GM23338 (cell line): ENCODE measurements at regions not wholly inside any gene's neighbourhood (a gene's known extent, or its start where the extent isn't known, plus 50 kb on each side); places are given as distances from the start of the nearest gene placed in this dataset.

Source experiments
- ATAC-seq: fragments of 200-7000 bp; cut with Tn5 transposase; 3 replicates; pipeline ENCODE4 v1.9.1; 2020
- DNase-seq: peaks from one replicate; pipeline ENCODE4 v3.0.0-alpha.2; 2015; ENCODE audit warnings: low spot score
- H2AFZ ChIP-seq: fragments of 200-600 bp; sonication (generic); 2 replicates; pipeline ENCODE4 v1.8.0; 2016; ENCODE audit warnings: antibody characterized with exemption, mild to moderate bottlenecking, moderate library complexity
- H3F3A ChIP-seq: fragments of 200-600 bp; sonication (generic); replicated peaks from 2 replicates; pipeline ENCODE4 v1.8.0; 2017; ENCODE audit warnings: antibody characterized with exemption, mixed run types, low read depth
- H3K27ac ChIP-seq: fragments of 200-600 bp; sonication (generic); 2 replicates; pipeline ENCODE4 v1.6.1; 2016; ENCODE audit warnings: low read depth
- H3K27me3 ChIP-seq: fragments of 200-600 bp; sonication (generic); 2 replicates; pipeline ENCODE4 v1.8.0; 2016; ENCODE audit warnings: mild to moderate bottlenecking, mixed run types, moderate library complexity; ENCODE audit not compliant: insufficient read depth
- H3K36me3 ChIP-seq: fragments of 200-600 bp; sonication (generic); 2 replicates; pipeline ENCODE4 v1.8.0; 2016; ENCODE audit warnings: mild to moderate bottlenecking; ENCODE audit not compliant: insufficient read depth
- H3K4me1 ChIP-seq: fragments of 200-600 bp; sonication (generic); 2 replicates; pipeline ENCODE4 v1.8.0; 2016; ENCODE audit warnings: mild to moderate bottlenecking, moderate library complexity; ENCODE audit not compliant: insufficient read depth
- H3K4me2 ChIP-seq: fragments of 200-600 bp; sonication (generic); 2 replicates; pipeline ENCODE4 v1.7.1; 2017; ENCODE audit warnings: mixed run types
- H3K4me3 ChIP-seq: fragments of 200-600 bp; sonication (generic); 2 replicates; pipeline ENCODE4 v1.6.1; 2016; ENCODE audit warnings: mixed run types
- H3K79me2 ChIP-seq: fragments of 200-600 bp; sonication (generic); replicated peaks from 2 replicates; pipeline ENCODE4 v1.8.0; 2017; ENCODE audit warnings: mild to moderate bottlenecking; ENCODE audit not compliant: insufficient read depth
- H3K9me2 ChIP-seq: fragments of 200-600 bp; sonication (generic); 2 replicates; pipeline ENCODE4 v1.8.0; 2017; ENCODE audit not compliant: insufficient read depth
- H4K20me1 ChIP-seq: fragments of 200-600 bp; sonication (generic); replicated peaks from 2 replicates; pipeline ENCODE4 v1.8.0; 2017; ENCODE audit warnings: mild to moderate bottlenecking; ENCODE audit not compliant: insufficient read depth
- H3K27ac Mint-ChIP-seq: 2 replicates; pipeline ENCODE4 v1.8.0; 2020; ENCODE audit warnings: inconsistent platforms, mild to moderate bottlenecking, moderate library complexity, mixed read lengths
- H3K27me3 Mint-ChIP-seq: 3 replicates; pipeline ENCODE4 v1.8.0; 2022; ENCODE audit warnings: low read depth, mild to moderate bottlenecking, moderate library complexity, mixed read lengths, inconsistent platforms; ENCODE audit not compliant: insufficient read depth, poor library complexity
- H3K36me3 Mint-ChIP-seq: 3 replicates; pipeline ENCODE4 v1.8.0; 2021; ENCODE audit warnings: low read depth, mild to moderate bottlenecking, inconsistent platforms, moderate library complexity, mixed read lengths
- H3K4me1 Mint-ChIP-seq: 3 replicates; pipeline ENCODE4 v1.8.0; 2020; ENCODE audit warnings: mild to moderate bottlenecking, inconsistent platforms, mixed read lengths
- H3K4me3 Mint-ChIP-seq: 3 replicates; pipeline ENCODE4 v1.8.0; 2021; ENCODE audit warnings: moderate library complexity, mild to moderate bottlenecking, inconsistent platforms, mixed read lengths
- H3K9me3 Mint-ChIP-seq: 3 replicates; pipeline ENCODE4 v1.8.0; 2020; ENCODE audit warnings: moderate library complexity, mild to moderate bottlenecking, inconsistent platforms, mixed read lengths
- CTCF ChIP-seq, 2 experiments: fragments of 200-600 bp in 1 of 2; sonication (generic) in 1 of 2; conservative IDR thresholded peaks; 2 replicates each; pipeline versions ENCODE4 v1.5.1 to v1.6.1; 2016 to 2017; ENCODE audit warnings: antibody characterized with exemption in 2 of 2, low read depth in 2 of 2, mild to moderate bottlenecking in 2 of 2, moderate library complexity in 1 of 2
- ETS1 ChIP-seq: IDR thresholded peaks from 2 replicates; pipeline ENCODE4 v1.6.1; 2016; ENCODE audit warnings: antibody characterized with exemption
- EZH2 ChIP-seq: fragments of 200-600 bp; sonication (generic); IDR thresholded peaks from one replicate; pipeline ENCODE4 v1.8.0; 2017; ENCODE audit warnings: antibody characterized with exemption, mild to moderate bottlenecking, low read depth; ENCODE audit not compliant: unreplicated experiment
- NANOG ChIP-seq: IDR thresholded peaks from 2 replicates; pipeline ENCODE4 v1.6.1; 2016; ENCODE audit warnings: antibody characterized with exemption, borderline replicate concordance
- ZNF114 ChIP-seq: fragments of 250-450 bp; sonication (Bioruptor Pico); IDR thresholded peaks from 2 replicates; pipeline ENCODE4 v1.5.0; 2020; ENCODE audit warnings: mild to moderate bottlenecking, moderate library complexity
- ZNF331 ChIP-seq: fragments of 250-450 bp; sonication (Bioruptor Pico); IDR thresholded peaks from 2 replicates; pipeline ENCODE4 v1.5.0; 2020; ENCODE audit warnings: low read depth, mild to moderate bottlenecking, moderate library complexity
- ZNF462 ChIP-seq: fragments of 250-450 bp; sonication (Bioruptor Pico); IDR thresholded peaks from 2 replicates; pipeline ENCODE4 v1.5.0; 2020; ENCODE audit warnings: mild to moderate bottlenecking, moderate library complexity

GRCh38 chr4:34950926-34951325, 1293.4 kb downstream of the ARAP2 start (continued):
- TF ChIP-seq ETS1 (no peak), NANOG (no peak), ZNF462 (CRISPR knock-in tag) (no peak), EZH2 (no peak), ZNF114 (no peak), ZNF331 (no peak)

- Mint-ChIP-seq H3K9me3 (peaks cover 5% of the 10 kb centered on the region; the same call in 2 of the 3 replicates), H3K4me1 (peaks cover 21% of the 10 kb centered on the region), H3K27ac (no peak overlapping the region), H3K36me3 (peaks cover 2% of the 10 kb centered on the region; the same call in 1 of the 3 replicates), H3K27me3 (no peaks in the 10 kb centered on the region), H3K4me3 (no peak overlapping the region)
- TF ChIP-seq NANOG (no peak), CTCF (conservative IDR thresholded peaks at IDR 0.05; ENCODE audit: low read depth in 2 of 2) (peak; percentile 45 to 63)
- no peaks in the 10 kb centered on the region for H3K79me2 ChIP-seq
- H3K4me1 ChIP-seq, result peaks cover 7% of the 10 kb centered on the region; the same call in 1 of the 2 replicates
- no peaks in the 10 kb centered on the region for H3F3A ChIP-seq
- H3K4me2 ChIP-seq, result no peak overlapping the region
- ATAC-seq, result peak; percentile 93
- H3K27me3 ChIP-seq, result no peaks in the 10 kb centered on the region
- no peak overlapping the region for H3K4me3 ChIP-seq
- H3K36me3 ChIP-seq, result no peaks in the 10 kb centered on the region
- no peaks in the 10 kb centered on the region for H4K20me1 ChIP-seq
- no peaks in the 10 kb centered on the region for H3K9me2 ChIP-seq
- DNase-seq, result peak; percentile 64
- H3K27ac ChIP-seq, result no peak overlapping the region
- no peak overlapping the region for H2AFZ ChIP-seq
These were observed 1291.0 kb downstream of the ARAP2 start for GRCh38 chr4:34953145-34953799.
